CD4-positive, alpha-beta T cell treated with Interleukin-17A for 1 hour (primary cell): ENCODE measurements at regions not wholly inside any gene's neighbourhood (a gene's known extent, or its start where the extent isn't known, plus 50 kb on each side); places are given as distances from the start of the nearest gene placed in this dataset.
"Not testable (repeated sequence)": the region's sequence is repeated elsewhere in the genome, so short reads cannot be mapped to it uniquely, and the experiment has no call there.

Experiments used
- DNase-seq: peaks from one replicate; pipeline ENCODE4 v3.0.0-alpha.2; 2020

DNA sequence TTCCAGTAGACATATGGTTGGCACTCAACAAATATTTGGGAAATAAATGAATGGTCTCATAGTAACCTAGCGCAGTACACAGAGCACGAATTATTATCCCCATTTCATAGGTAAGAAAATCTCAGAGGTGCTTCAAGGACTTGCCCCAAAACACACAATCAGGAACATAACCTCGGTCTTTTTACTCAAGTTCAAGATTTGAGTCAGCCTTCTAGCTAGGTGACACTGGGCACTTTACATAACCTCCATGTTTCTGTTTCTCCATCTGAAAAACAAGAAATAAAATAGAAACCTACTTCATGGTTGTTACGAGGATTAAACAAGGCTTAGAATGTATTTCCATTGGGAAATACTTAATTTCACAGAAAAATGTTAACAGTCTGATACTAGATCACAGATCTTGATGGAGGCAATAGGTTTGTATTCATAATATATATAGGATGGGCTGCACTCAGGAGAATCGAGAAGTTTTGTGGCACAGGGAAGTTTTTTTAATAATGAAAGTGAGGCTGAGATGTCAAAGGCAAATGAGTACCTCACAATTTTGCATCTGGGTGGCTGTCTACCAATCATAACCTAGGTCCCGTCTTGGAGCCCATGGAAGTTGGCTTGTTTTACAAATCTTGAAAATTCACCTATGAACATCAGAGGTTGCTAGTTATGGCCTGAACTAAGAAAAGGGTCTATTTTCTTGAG, 147.4 kb upstream of the ZC3H12C start:
- DNase-seq, result no peak

DNA sequence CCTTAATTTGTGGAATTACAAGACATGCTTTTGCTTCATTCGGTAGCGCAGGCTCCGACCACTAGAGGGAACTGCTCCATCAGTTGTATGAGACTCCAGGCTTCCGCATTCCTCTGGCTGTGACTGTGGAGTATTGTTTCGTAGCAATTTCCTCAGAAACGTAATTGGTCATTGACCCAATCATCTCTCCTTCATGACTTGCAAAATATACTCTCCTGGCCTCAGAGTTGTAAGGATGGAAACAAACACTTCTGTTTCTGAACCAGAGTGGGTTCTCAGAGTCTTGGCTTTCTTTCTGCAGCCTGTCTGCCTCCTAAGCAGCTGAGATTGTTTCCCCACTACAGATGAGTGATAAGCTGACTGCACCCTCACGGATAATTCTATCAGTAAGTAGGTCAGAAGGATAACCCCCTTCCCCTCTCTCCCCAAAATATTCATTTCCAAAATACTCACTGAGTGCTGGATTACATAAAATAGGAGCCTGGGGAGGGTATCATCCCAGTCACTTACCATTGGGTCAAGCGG, 146.8 kb upstream of the ZC3H12C start:
- DNase-seq, result peak; percentile 53

- DNase-seq, result no peak
Measured at GRCh38 chr11:109954534-109954933, 138.7 kb upstream of the ZC3H12C start.

- no peak for DNase-seq
Measured at GRCh38 chr11:109956124-109956793, 136.9 kb upstream of the ZC3H12C start.

DNA sequence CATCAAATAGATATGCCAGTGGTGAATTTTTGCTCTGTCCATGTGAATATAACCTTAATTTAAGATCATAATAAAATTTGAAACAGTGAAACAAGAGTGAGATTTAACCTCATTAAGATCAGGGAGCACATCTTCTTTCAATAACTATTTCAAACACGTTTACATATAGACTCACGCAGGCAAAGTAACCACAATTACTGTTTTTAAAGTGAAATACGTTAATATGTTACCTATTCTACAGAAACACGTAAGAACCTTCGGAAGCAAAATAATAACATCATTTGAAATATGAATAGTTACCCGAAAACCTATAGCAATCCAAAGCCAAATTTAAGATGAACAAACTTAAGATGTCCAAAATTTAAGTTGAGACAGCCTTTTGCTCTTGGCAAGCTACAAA, 136.2 kb upstream of the ZC3H12C start:
- no peak for DNase-seq

- DNase-seq, result no peak
Measured at GRCh38 chr11:109957601-109958000, 135.6 kb upstream of the ZC3H12C start.

- DNase-seq, result no peak
Measured at GRCh38 chr11:109958131-109958820, 134.9 kb upstream of the ZC3H12C start.

GRCh38 chr11:109958821-109959166, 134.4 kb upstream of the ZC3H12C start:
- DNase-seq, result no peak

DNA sequence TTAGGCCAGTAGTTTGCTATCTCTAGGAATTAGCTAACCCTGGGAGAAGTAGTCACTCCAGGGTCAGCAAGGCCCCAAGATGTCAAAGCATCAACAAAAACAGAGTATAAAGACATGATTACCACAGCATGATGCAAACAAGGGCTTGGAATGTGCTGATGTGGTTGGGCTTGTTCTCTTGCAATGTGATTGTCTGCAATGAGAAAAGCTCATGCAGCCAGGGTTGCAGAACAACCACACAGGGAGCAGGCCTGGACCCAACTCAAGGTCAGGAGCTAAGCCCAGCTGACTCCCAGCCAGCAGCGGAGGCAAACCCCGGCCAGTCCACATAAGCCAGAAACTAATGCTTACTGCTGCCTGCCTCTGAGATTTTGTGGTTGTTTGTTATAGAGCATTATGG, 132.4 kb upstream of the ZC3H12C start:
- DNase-seq, result no peak

- no peak for DNase-seq
Measured at GRCh38 chr11:109961261-109961660, 131.9 kb upstream of the ZC3H12C start.

GRCh38 chr11:109963101-109963500, 130.1 kb upstream of the ZC3H12C start:
- DNase-seq, result no peak

GRCh38 chr11:109964487-109964886, 128.7 kb upstream of the ZC3H12C start:
- no peak for DNase-seq

DNA sequence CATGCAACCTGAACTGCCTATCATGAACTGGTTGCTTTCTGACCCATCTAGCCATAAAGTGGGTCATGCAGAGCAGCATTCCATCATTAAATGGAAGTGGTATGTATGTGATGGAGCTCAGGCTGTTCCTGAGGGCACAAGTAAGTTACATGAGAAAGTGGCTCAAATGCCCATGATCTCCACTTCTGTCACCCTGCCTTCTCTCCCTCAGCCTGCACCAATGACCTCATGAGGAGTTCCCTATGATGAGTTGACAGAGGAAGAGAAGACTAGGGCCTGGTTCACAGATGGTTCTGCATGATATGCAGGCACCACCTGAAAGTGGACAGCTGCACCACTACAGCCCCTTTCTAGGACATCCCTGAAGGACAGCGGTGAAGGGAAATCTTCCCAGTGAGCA, 127.7 kb upstream of the ZC3H12C start:
- DNase-seq, result not testable (repeated sequence)

DNA sequence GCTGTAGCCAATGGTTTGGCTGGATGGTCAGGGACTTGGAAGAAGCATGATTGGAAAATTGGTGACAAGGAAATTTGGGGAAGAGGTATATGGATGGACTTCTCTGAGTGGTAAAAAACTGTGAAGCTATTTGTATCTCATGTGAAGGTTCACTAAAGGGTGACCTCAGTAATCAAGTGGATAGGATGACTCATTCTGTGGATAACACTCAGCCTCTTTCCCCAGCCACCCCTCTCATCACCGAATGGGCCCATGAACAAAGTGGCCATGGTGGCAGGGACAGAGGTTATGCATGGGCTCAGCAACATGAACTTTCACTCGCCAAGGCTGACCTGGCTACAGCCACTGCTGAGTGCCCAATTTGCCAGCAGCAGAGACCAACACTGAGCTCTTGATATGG, 127.3 kb upstream of the ZC3H12C start:
- DNase-seq, result not testable (repeated sequence)

DNA sequence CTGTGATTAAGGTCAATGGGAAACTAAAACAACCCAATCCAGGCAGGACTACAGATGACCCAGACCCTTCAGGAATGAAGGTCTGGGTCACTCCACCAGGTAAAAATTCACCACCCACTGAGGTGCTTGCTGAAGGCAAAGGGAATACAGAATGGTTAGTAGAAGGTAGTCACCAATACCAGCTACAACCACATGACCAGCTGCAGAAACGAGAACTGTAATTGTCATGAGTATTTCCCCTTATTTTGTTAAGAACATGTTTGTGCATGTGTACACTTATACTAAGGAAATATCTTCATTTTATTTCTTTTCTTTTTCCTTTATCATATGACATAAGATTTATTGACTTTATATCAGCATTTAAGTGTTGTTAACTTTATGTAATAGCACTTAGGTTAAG, 126.1 kb upstream of the ZC3H12C start:
- not testable (repeated sequence) for DNase-seq

GRCh38 chr11:109968299-109968698, 124.9 kb upstream of the ZC3H12C start:
- no peak for DNase-seq

GRCh38 chr11:109968781-109969180, 124.4 kb upstream of the ZC3H12C start:
- no peak for DNase-seq

DNA sequence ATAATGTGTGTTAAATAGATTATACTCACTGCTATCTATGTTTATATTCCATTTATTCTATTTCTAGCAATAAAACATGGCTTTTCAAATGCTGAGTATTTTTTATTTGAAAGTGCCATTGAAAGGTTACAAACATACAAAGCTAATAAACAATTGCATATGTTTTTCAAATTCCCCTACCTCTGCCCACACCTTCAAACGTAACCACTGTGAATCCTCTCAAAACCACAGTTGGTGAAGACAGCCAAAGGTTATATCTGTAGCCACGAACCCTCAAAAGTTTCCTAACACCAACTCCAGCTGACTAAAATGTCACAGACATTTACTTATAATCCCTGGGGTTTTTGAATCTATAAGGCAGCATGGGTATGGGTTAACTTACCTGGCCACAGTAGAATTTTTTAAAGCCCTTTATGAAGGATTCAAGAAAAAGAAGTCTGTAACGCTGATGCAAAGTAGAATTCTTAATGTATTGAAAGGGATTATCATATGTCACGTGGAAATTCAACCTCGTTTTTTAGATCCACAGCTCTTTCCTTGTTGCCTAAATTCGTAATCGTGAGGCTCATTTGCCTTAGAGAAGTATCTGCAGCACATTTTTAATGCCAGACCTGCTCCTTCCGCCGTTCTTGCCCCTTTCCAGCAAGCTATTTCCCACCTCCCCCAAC, 122.5 kb upstream of the ZC3H12C start:
- no peak for DNase-seq

GRCh38 chr11:109971184-109971523, 122.0 kb upstream of the ZC3H12C start:
- no peak for DNase-seq

DNA sequence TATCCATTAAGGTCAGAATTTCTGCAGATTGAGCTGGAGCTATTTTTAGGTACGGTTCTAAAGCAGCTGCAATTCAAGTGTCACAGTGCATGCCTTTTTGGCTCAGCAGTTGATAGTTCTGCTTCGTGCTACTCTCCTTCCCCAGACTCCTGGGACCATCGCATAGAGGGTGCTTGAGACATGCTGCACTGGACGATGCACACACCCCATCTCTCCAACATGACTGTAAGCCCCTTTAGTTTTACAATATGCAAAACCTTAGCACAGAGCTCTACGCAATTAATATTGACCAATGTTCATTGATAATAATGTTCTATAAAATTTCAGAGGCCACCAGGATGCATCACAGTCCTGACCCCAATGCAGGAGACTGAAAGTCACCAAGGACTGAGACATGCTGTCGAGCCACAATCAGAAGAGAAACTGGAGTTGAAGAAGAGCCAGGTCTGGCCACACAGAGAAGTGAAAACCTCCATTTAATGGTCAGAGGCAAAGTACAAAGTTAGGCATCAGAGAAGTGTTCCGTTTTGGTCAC, 120.9 kb upstream of the ZC3H12C start:
- no peak for DNase-seq

GRCh38 chr11:109972939-109973338, 120.3 kb upstream of the ZC3H12C start:
- no peak for DNase-seq

- no peak for DNase-seq
Measured at GRCh38 chr11:109973486-109973885, 119.7 kb upstream of the ZC3H12C start.

- DNase-seq, result no peak
Measured at GRCh38 chr11:109974523-109974922, 118.7 kb upstream of the ZC3H12C start.
